Tibial nerve (tissue), 4 donors: ENCODE measurements at regions not wholly inside any gene's neighbourhood (a gene's known extent, or its start where the extent isn't known, plus 50 kb on each side); places are given as distances from the start of the nearest gene placed in this dataset.

Source experiments
- CTCF ChIP-seq, 5 experiments: fragments of 200-600 bp in 3 of 5; fragments of 450-650 bp in 2 of 5; sonication (generic) in 3 of 5; IDR thresholded peaks; one replicate each; pipeline ENCODE4 v1.5.1; 2016 to 2019; ENCODE audit warnings: antibody characterized with exemption in 5 of 5, mild to moderate bottlenecking in 3 of 5, moderate library complexity in 2 of 5
- EP300 ChIP-seq, 2 donors: sonication (generic); formaldehyde crosslinking; IDR thresholded peaks; one replicate each; pipeline ENCODE4 v1.6.1; 2017; ENCODE audit warnings: antibody characterized with exemption in 2 of 2, mild to moderate bottlenecking in 1 of 2
- POLR2A ChIP-seq, 2 donors: fragments of 450-650 bp; IDR thresholded peaks; one replicate each; pipeline ENCODE4 v1.6.1; 2017; ENCODE audit warnings: antibody characterized with exemption in 2 of 2, mild to moderate bottlenecking in 2 of 2, moderate library complexity in 2 of 2

- TF ChIP-seq CTCF (IDR thresholded peaks at IDR 0.05) (no peak), POLR2A (IDR thresholded peaks at IDR 0.05) (no peak), EP300 (IDR thresholded peaks at IDR 0.05) (no peak)
Observed at GRCh38 chr18:28647961-28648360, 471.0 kb upstream of the CDH2 start.
